HG02610 (cell line): ENCODE measurements at regions not wholly inside any gene's neighbourhood (a gene's known extent, or its start where the extent isn't known, plus 50 kb on each side); places are given as distances from the start of the nearest gene placed in this dataset.

Experiments
- ATAC-seq: cut with Tn5 transposase; IDR thresholded peaks from one replicate; pipeline ENCODE4 v1.9.1; 2021; ENCODE audit warnings: mild to moderate bottlenecking, moderate library complexity; ENCODE audit not compliant: unreplicated experiment

DNA sequence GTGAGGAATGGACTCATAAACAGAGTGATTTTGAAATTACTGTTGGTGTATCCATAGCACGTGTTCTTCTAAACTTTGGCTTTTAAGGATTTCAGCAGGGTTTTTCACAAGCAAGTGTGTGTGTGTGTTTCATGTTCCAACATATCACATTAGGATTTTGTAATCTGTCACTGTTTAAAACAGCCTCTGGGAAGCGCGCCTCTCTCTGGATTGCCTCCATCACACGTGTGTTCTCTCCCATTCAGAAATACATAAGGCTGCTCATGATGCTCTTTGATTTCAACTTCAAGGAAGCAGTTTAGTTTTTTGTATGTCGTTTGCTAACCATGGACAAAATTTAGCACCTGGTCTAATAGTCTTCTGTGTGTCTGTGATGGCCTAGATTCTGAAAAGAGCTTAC is 370.4 kb downstream of the MTX2 start:
- ATAC-seq = no peak

DNA sequence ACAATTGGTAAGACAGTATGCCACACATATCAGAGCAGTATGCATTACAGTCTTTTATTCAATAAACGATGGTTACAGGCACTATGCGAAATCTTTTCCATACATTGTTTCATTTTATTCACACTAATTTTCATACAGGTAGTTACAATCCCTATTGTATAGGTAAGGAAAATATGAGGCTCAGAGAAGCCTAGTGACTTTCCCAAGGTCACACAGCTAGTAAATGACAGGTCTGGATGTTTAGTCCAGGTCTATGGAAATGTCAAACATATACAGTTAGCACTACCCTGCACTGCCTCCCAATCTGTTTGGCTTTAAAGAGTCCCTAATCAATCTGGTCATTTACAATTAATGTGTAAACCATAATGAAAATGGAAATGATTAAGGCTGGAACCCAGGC is 372.2 kb downstream of the MTX2 start:
- no peak for ATAC-seq

GRCh38 chr2:176642074-176642473 is 372.8 kb downstream of the MTX2 start:
- peak; percentile 46 for ATAC-seq

DNA sequence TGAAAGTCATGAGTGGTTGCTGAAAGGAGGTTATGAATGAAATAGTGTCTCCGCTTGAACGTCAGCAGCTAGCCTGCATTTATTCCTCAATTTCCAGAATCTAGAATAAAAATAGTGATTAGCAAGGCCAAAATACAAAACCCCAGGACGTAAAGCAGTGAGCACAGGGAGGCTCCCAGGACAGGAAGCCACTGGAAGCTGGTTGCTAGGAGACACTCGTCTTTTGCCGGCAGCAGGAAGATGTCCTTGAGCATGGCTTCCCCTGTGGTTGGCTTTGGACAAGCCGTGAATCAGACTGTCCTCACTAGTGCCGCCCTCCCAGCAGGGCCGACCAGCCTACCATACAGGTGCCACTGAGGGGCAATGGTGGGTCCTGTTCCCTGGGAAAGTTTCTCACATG is 374.4 kb downstream of the MTX2 start:
- no peak for ATAC-seq

DNA sequence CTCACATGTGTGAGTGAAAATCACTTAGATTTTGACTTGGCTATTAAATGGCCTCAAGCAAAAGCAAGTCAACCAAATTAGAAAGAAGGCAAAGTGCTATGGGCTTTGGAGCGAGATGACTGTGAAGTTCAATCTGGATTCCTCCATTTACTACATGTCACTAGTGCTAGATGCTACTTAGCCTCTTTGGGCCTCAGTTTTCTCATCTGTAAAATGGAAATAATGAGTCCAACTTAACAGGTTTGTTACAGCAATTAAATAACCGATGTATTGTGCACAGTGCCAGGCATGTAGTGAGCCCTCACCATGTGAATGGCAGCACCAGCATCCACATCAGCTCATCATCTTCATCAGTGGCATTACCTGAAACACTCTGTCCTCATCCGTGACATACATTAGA is 376.3 kb downstream of the MTX2 start:
- no peak for ATAC-seq

DNA sequence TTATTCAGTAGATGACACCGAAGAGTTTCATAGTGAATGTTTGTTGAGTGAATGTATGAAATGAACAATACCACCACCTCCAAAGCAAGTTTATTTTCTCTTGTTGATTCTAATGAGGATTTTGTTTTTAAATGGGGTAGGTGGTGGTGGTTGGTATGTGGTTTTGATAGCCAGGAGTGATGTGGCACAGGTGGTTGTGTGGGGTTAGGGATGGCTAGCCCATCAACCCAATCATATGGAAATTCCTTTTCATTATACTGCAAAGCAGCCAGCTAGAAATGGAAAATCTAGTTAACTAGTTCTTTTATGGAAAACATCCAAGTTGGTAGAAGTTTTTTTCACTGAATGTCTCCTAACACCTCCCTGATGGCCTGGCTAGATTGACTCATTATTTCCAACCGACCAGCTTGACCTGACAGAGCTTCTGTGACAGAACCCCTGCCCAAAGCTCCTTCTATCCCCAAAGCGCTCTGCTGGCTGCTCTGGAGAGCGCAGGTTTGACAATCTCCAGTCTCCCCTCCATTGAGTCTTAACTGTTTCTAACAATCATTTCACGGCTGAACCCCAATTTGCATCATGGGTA is 376.9 kb downstream of the MTX2 start:
- no peak for ATAC-seq

DNA sequence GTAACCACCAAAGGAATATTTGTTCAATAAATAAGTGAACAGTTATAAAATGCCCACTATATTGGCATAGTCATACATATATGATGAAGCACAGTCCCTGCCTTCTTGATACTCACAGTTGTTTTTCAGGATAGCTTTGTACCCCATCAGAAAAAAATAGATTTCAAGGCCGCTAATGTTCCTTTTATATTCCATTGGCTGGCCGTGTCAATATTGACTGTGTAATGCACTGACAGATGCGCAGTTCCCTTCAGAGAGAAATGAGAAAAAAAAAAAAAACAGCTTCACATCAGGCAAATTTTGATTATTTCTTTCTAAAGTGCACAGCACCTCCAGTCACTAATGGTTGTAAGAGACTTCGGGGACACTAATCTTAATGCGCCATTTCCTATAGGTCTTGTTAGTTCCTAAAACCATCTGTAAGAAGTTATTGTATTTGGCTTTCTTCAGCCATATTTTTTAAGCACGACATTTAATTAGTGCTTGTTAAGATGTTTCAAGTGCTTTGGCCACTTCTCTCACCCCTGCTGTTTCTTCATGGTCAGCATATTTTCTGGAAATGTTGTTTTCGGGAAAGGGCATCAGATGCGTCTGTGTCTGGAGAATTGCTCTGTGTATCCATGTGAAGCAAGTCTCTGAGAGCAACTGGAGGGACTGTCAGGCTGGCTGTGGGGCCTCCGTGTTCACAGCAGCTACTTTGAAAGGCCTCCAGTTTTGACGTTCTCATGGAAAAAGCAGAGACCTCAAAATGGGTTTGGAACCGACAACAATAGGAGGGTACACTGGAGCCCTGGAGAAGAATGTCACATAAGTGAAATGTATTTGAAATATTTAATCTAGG is 378.3 kb downstream of the MTX2 start:
- ATAC-seq = no peak

DNA sequence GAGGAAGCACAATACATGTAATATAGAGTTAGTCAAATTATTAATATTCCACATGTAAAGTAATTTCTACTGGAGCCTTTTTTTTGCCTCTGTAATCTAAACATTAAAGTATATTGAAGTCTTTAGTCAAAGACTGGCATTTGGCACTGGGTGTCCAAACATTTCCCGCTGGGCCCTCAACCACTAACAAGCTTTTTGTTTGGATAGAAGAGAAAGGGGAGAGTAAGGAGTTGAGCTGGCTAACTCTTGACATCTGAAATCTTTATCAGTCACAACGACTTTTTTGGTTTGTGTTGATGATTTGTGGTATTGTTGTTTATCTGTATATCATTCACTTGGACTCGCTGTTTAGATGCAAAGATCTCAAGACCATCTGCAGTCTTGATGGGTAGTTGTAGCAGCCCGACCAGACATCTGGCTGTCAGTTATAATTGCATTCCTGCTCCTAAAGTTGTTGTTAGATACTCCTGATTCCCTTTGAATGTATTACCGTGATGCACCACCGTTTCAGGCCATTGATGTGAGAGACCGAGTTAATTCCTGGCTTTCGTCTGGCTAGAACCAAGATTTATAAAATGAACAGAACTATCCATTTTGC is 379.6 kb downstream of the MTX2 start:
- ATAC-seq = no peak

GRCh38 chr2:176650104-176650837 is 381.0 kb downstream of the MTX2 start:
- no peak for ATAC-seq

DNA sequence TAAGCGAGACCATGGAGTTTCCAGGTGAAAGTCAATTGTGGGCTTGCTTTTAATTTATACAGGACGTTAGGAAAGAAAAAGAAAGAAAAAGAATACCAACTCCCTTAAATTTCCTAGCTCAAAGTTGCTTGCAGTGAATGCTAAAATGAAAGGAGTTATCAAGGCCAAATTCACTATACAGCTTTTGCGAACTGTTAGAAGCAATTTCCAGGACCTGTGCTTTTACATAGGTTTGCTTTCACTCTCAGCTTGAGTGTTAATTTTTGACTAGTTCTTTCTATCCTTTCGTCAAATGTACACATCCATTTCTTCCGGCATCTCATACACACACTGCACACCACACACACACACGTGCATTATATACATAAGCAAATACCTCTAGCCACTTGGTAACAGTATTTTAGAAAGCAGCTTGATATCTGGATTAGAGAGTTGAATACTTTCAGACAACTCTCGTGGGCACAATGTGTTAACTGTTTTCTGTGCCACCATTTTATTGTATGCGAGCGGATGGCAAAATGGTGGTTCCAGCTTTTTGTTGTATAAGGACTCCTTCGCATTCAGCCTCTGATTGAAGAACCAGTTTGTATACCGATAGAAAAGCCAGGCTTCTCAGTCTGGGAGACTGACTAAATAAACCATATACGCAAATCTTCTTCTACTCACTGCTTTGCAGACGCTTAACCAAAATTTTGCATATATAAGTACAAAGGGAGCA is 381.8 kb downstream of the MTX2 start:
- no peak for ATAC-seq

DNA sequence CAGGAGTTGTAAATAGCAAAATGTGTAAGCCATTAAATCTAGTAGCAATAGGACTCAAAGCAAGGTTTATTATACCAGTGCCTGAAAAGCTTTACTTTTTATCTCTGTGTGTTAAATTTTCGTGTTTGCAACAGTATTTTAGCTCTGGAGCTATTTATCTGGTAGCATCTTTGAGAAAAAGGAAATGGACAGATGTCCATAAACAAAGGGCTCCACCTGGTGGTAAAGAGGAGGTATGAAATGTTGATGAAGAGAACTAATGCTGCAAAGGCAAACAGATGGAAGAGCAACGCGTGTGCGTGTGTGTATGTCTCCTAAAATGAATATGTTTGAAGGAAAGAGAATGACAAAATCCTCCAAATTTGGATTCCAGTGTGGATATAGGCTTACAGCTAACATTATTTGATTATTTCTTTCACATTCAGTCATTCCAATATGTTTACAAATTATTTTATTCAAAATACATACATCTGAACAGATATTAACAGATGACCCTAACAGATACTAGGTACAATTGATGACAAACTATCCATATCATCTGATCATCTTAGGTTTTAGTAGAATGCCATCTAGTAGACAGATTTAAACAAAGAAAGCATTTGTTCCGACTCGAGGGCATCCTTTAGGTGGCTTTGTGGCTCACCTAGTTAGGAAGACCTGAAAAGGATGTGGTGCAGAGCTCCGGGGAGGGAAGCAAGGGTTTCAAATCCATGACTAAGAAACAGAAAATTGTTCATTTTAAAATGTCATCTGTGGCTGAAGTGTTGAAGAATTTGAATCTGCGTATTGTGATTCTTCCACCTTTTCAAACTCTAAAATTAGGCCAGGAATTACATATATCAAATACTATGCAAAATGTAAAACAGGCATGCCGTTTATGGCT is 383.3 kb downstream of the MTX2 start:
- ATAC-seq = peak; percentile 55

DNA sequence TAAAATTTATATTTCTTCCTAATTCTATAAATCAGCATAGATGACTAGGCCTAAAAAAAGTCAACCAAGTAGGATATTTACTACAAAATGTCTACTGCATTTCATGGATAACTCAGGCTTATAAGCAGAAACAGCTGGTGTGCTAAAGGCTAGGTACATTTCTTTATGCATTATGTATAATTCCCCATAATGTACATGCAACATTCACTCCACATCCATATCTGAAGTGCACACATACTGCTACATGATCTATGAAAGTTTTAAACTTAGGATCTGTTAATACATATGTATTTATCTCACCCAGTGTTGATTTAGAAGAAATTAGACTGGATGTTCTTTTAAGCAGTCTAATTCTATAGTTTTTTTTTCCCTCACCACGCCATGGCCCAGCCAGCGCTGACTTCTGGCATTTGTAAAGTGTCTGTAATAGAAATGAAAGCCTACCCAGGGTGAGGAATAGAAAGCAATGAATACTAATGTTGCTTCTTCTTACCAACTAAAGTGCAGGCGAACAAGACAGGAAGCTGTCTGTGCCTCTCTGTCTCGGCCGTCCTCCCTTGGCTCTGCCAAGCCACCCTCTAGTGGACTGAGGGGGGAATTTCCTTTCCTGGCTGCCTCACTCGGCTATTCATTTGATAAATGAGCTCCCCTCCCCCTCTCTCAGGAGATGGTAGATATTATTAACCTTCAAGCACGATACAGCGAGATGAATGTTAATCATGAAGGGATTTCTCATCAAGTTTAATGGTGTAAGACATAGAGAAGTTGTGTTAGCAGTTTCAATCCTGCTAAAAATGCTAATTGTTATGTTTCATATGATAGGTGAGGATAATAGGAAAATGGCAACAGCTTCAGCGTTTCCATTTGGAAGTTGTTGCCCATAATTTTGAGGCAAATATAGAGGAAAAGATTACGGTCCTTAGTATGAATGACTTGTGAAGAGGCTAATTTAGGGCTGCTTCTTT is 384.5 kb downstream of the MTX2 start:
- ATAC-seq = no peak

- no peak for ATAC-seq
Observed at GRCh38 chr2:176656038-176656775, 387.0 kb downstream of the MTX2 start.

DNA sequence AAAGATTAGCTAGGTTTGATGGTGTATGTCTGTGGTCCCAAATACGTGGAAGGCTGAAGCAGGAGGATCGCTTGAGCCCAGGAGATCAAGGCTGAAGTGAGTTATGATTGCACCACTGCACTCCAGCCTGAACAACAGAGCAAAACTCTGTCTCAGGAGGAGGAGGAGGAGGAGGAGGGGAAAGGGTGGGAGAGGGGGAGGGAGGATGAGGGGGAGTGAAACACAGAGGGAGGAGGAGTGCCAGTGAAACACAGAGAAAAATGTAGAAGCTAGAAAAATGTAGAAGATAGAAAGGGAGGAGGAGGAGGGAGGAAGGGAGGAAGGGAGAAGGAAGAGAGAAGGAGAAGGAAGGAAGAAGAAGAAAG is 387.5 kb downstream of the MTX2 start:
- ATAC-seq = no peak

DNA sequence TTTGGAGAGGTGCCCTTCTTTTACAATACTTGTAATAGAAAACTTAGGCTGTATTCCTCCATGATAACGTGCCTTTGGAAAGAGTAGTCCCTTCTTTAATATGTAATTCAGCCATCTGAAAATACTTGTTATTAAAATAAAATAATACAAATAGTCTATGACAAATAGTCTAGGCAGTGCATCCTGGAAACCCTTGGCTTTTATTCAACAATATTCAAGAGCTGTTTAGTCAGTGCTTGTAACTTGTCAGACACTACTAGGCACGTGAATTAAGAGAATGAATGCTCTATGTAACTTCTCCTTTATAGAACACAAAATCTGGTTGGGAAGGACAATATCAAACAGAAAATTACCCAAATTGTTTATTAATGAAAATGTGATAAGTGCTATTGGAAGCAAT is 388.2 kb downstream of the MTX2 start:
- ATAC-seq = no peak

GRCh38 chr2:176658708-176659107 is 389.5 kb downstream of the MTX2 start:
- ATAC-seq = no peak

DNA sequence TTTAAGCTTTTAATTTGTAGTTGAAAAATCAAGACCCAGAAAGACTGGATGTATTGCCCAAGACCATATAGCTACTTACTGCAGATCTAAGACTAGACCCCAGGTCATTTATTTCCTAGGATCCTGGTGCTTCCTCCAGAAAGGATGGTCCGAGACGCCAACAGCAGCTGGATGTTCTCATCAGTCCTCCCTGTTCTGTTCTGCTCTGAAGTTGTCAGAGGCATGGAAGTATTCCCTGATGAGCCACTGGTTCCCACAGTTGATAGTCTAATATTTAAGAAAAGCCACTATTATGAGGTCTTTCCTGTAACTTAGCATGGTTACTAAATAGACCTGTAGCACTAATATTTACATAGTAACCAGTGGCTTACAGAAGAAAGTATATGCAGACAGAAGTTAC is 393.5 kb downstream of the MTX2 start:
- ATAC-seq = no peak

- no peak for ATAC-seq
Observed at GRCh38 chr2:176664478-176664877, 395.2 kb downstream of the MTX2 start.
